Mesendoderm (in vitro differentiated cells): ENCODE measurements at regions not wholly inside any gene's neighbourhood (a gene's known extent, or its start where the extent isn't known, plus 50 kb on each side); places are given as distances from the start of the nearest gene placed in this dataset.
A peak's percentile ranks its signal among the peaks of the same experiment; 100 is the strongest.
"Not testable (repeated sequence)": the region's sequence is repeated elsewhere in the genome, so short reads cannot be mapped to it uniquely, and the experiment has no call there.

ENCODE experiments used
- DNase-seq: peaks from one replicate; pipeline ENCODE4 v3.0.0; 2013
- H2AK5ac ChIP-seq: 2 replicates; pipeline ENCODE4 v1.6.1; 2013; ENCODE audit warnings: low read length, inconsistent platforms
- H2BK120ac ChIP-seq: 2 replicates; pipeline ENCODE4 v1.6.1; 2013; ENCODE audit warnings: low read depth, mild to moderate bottlenecking, low read length, moderate library complexity, mixed read lengths
- H2BK15ac ChIP-seq: replicated peaks from 2 replicates; pipeline ENCODE4 v1.6.1; 2013; ENCODE audit warnings: low read depth, mild to moderate bottlenecking, moderate library complexity
- H2BK5ac ChIP-seq: 2 replicates; pipeline ENCODE4 v1.6.1; 2013; ENCODE audit warnings: low read length, inconsistent platforms
- H3K18ac ChIP-seq: 2 replicates; pipeline ENCODE4 v1.6.1; 2013; ENCODE audit warnings: mild to moderate bottlenecking, low read length, mixed read lengths
- H3K23ac ChIP-seq: one replicate; pipeline ENCODE4 v1.6.1; 2013; ENCODE audit warnings: low read length
- H3K27ac ChIP-seq: 2 replicates; pipeline ENCODE4 v1.5.1; 2013; ENCODE audit warnings: low read depth, mild to moderate bottlenecking, inconsistent platforms, low read length, moderate library complexity
- H3K27me3 ChIP-seq: 2 replicates; pipeline ENCODE4 v1.6.1; 2013; ENCODE audit warnings: low read length, control low read depth, mild to moderate bottlenecking, inconsistent platforms; ENCODE audit not compliant: insufficient read depth, poor library complexity
- H3K36me3 ChIP-seq: 2 replicates; pipeline ENCODE4 v1.6.1; 2013; ENCODE audit warnings: low read length, inconsistent platforms; ENCODE audit not compliant: control insufficient read depth, insufficient read depth
- H3K4ac ChIP-seq: one replicate; pipeline ENCODE4 v1.6.1; 2013; ENCODE audit warnings: low read depth, mild to moderate bottlenecking, low read length, moderate library complexity
- H3K4me1 ChIP-seq: 2 replicates; pipeline ENCODE4 v1.6.1; 2013; ENCODE audit warnings: low read depth, low read length, inconsistent platforms; ENCODE audit not compliant: control insufficient read depth
- H3K4me2 ChIP-seq: 2 replicates; pipeline ENCODE4 v1.6.1; 2013; ENCODE audit warnings: low read length
- H3K4me3 ChIP-seq: 2 replicates; pipeline ENCODE4 v1.5.1; 2013; ENCODE audit warnings: mild to moderate bottlenecking, low read length
- H3K56ac ChIP-seq: one replicate; pipeline ENCODE4 v1.6.1; 2013; ENCODE audit warnings: low read length
- H3K79me1 ChIP-seq: 2 replicates; pipeline ENCODE4 v1.6.1; 2013; ENCODE audit warnings: low read length, inconsistent platforms
- H3K79me2 ChIP-seq: 2 replicates; pipeline ENCODE4 v1.6.1; 2013; ENCODE audit warnings: mild to moderate bottlenecking, low read length; ENCODE audit not compliant: control insufficient read depth, insufficient read depth
- H3K9ac ChIP-seq: 2 replicates; pipeline ENCODE4 v1.6.1; 2013; ENCODE audit warnings: low read length, inconsistent platforms
- H4K5ac ChIP-seq: one replicate; pipeline ENCODE4 v1.6.1; 2013; ENCODE audit warnings: low read length
- H4K8ac ChIP-seq: one replicate; pipeline ENCODE4 v1.6.1; 2013; ENCODE audit warnings: low read depth, mild to moderate bottlenecking, control low read depth, low read length, moderate library complexity
- WGBS: extraction: QIAGEN DNeasy Blood & Tissue Kit; methylation state at CpG from one replicate; pipeline ENCODE4 v1.1.7; 2013; ENCODE audit warnings: low lambda C conversion rate, missing lambda C conversion rate; ENCODE audit not compliant: insufficient coverage; ENCODE audit errors: extremely low coverage; 5-methylcytosine and 5-hydroxymethylcytosine counted together

GRCh38 chr6:86731631-86732030, 205.7 kb upstream of the HTR1E start:
- H3K18ac ChIP-seq, H3K23ac ChIP-seq, H3K27me3 ChIP-seq, H3K4me3 ChIP-seq, H3K56ac ChIP-seq, H3K4me2 ChIP-seq, H3K79me1 ChIP-seq, H2AK5ac ChIP-seq, H3K4ac ChIP-seq, H3K36me3 ChIP-seq, H3K27ac ChIP-seq, H2BK15ac ChIP-seq, H3K9ac ChIP-seq, H3K4me1 ChIP-seq, H4K8ac ChIP-seq, DNase-seq, H2BK120ac ChIP-seq, H3K79me2 ChIP-seq, H4K5ac ChIP-seq, H2BK5ac ChIP-seq: not testable (repeated sequence)
- no CpG with 5 or more reads among the region's 8 CpGs for WGBS

- H3K79me1 ChIP-seq, H2BK5ac ChIP-seq, H3K36me3 ChIP-seq, H2BK15ac ChIP-seq, H2BK120ac ChIP-seq, H3K4me3 ChIP-seq, H3K4me1 ChIP-seq, H3K27ac ChIP-seq, H4K8ac ChIP-seq, H3K23ac ChIP-seq, H3K56ac ChIP-seq, H3K27me3 ChIP-seq, H2AK5ac ChIP-seq, H4K5ac ChIP-seq, H3K9ac ChIP-seq, H3K4me2 ChIP-seq, H3K4ac ChIP-seq, H3K79me2 ChIP-seq, H3K18ac ChIP-seq, DNase-seq: not testable (repeated sequence)
- WGBS = no CpG with 5 or more reads among the region's 4 CpGs
Observed at GRCh38 chr6:86730772-86731171, 206.6 kb upstream of the HTR1E start.

- no peak overlapping the region for H3K4me2 ChIP-seq
- no peaks in the 10 kb centered on the region for H3K79me2 ChIP-seq
- no peak overlapping the region for H3K56ac ChIP-seq
- H2BK120ac ChIP-seq = no peak overlapping the region
- H3K23ac ChIP-seq = no peak overlapping the region
- no peak for DNase-seq
- no peak overlapping the region for H3K9ac ChIP-seq
- H3K18ac ChIP-seq = no peak overlapping the region
- H3K36me3 ChIP-seq = no peaks in the 10 kb centered on the region
- H3K4me1 ChIP-seq = no peaks in the 10 kb centered on the region
- no peak overlapping the region for H4K5ac ChIP-seq
- no peak overlapping the region for H2AK5ac ChIP-seq
- no peak overlapping the region for H3K4me3 ChIP-seq
- no peak overlapping the region for H4K8ac ChIP-seq
- H2BK15ac ChIP-seq = no peak overlapping the region
- no peak overlapping the region for H2BK5ac ChIP-seq
- H3K4ac ChIP-seq = no peak overlapping the region
- whole genome bisulfite sequencing = no CpG with 5 or more reads among the region's 1 CpG
- H3K27ac ChIP-seq = no peak overlapping the region
- no peaks in the 10 kb centered on the region for H3K27me3 ChIP-seq
- no peaks in the 10 kb centered on the region for H3K79me1 ChIP-seq
Observed at GRCh38 chr6:86730216-86730615, 207.1 kb upstream of the HTR1E start.

GRCh38 chr6:86728976-86729375, 208.4 kb upstream of the HTR1E start:
- Histone ChIP-seq H3K4me3 (no peak overlapping the region), H3K4me2 (no peak overlapping the region), H2BK15ac (no peak overlapping the region), H3K27me3 (no peaks in the 10 kb centered on the region), H2AK5ac (no peak overlapping the region), H3K23ac (no peak overlapping the region), H3K79me1 (no peaks in the 10 kb centered on the region), H3K18ac (no peak overlapping the region), H3K36me3 (no peaks in the 10 kb centered on the region), H2BK5ac (no peak overlapping the region), H3K4ac (no peak overlapping the region), H3K9ac (no peak overlapping the region), H3K27ac (no peak overlapping the region), H3K4me1 (no peaks in the 10 kb centered on the region), H4K8ac (no peak overlapping the region), H3K79me2 (no peaks in the 10 kb centered on the region), H3K56ac (no peak overlapping the region), H2BK120ac (no peak overlapping the region), H4K5ac (no peak overlapping the region)
- WGBS = 100% methylated on average over 1 of the region's 2 CpGs
- no peak for DNase-seq

- H3K4me2 ChIP-seq = no peak overlapping the region
- no peak overlapping the region for H4K5ac ChIP-seq
- H2AK5ac ChIP-seq = no peak overlapping the region
- WGBS = no CpG with 5 or more reads among the region's 4 CpGs
- H3K56ac ChIP-seq = no peak overlapping the region
- H3K79me1 ChIP-seq = no peaks in the 10 kb centered on the region
- H3K9ac ChIP-seq = no peak overlapping the region
- peak; percentile 10 for DNase-seq
- no peaks in the 10 kb centered on the region for H3K79me2 ChIP-seq
- H3K27ac ChIP-seq = no peak overlapping the region
- H4K8ac ChIP-seq = no peak overlapping the region
- H2BK120ac ChIP-seq = no peak overlapping the region
- H3K4ac ChIP-seq = no peak overlapping the region
- H2BK15ac ChIP-seq = no peak overlapping the region
- no peaks in the 10 kb centered on the region for H3K36me3 ChIP-seq
- H3K27me3 ChIP-seq = no peaks in the 10 kb centered on the region
- H3K4me1 ChIP-seq = peaks cover 3% of the 10 kb centered on the region
- no peak overlapping the region for H2BK5ac ChIP-seq
- H3K4me3 ChIP-seq = no peak overlapping the region
- no peak overlapping the region for H3K23ac ChIP-seq
- no peak overlapping the region for H3K18ac ChIP-seq
Observed at GRCh38 chr6:86724695-86725094, 212.6 kb upstream of the HTR1E start.

- Histone ChIP-seq H3K23ac (no peak overlapping the region), H3K4ac (no peak overlapping the region), H3K79me1 (no peaks in the 10 kb centered on the region), H3K18ac (peak overlapping the region; percentile 80), H3K27me3 (no peaks in the 10 kb centered on the region), H4K5ac (no peak overlapping the region), H2BK5ac (no peak overlapping the region), H3K4me3 (no peak overlapping the region), H2BK120ac (peak overlapping the region; percentile 23), H3K79me2 (no peaks in the 10 kb centered on the region), H3K4me1 (peaks cover 3% of the 10 kb centered on the region), H3K56ac (no peak overlapping the region), H3K4me2 (no peak overlapping the region), H3K27ac (peak overlapping the region; percentile 51), H3K9ac (no peak overlapping the region), H4K8ac (no peak overlapping the region), H2AK5ac (no peak overlapping the region), H2BK15ac (no peak overlapping the region), H3K36me3 (no peaks in the 10 kb centered on the region)
- no CpG with 5 or more reads among the region's 4 CpGs for WGBS
- peak; percentile 67 for DNase-seq
Observed at GRCh38 chr6:86723729-86724128, 213.6 kb upstream of the HTR1E start.
